C4-2B (cell line): ENCODE measurements at regions not wholly inside any gene's neighbourhood (a gene's known extent, or its start where the extent isn't known, plus 50 kb on each side); places are given as distances from the start of the nearest gene placed in this dataset.

Experiments
- H3K27ac ChIP-seq: fragments of 450-650 bp; 2 replicates; pipeline ENCODE4 v1.5.1; 2017
- ZFX ChIP-seq: fragments of 450-650 bp; IDR thresholded peaks from 2 replicates; pipeline ENCODE4 v1.6.1; 2017
- TF ChIP-seq, protein P1 (sequence below): fragments of 450-650 bp; conservative IDR thresholded peaks from 2 replicates; pipeline ENCODE4 v1.5.1; 2017; ENCODE audit warnings: mild to moderate bottlenecking

DNA sequence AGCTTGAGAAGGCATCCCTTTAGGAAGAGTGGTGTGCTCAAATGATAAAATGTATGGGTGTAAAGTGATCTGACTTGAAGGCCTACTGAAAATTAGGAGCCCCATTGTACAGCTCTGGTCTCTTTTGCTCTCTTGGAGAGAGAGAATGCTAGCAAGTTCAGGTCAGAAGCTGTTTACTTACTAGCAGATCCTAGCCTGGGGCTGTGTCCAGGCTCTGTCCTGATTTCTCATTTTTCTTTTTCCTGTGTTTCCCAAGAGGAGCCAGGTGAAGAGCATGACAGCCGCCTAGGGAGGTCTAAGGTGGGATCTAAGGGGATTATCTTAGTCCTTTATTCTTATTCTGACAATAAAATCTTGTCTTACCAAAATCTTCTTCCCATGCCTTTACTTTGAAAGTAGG, 272.8 kb downstream of the NNT start:
- H3K27ac ChIP-seq, result no peak overlapping the region
- TF ChIP-seq, protein P1, sequence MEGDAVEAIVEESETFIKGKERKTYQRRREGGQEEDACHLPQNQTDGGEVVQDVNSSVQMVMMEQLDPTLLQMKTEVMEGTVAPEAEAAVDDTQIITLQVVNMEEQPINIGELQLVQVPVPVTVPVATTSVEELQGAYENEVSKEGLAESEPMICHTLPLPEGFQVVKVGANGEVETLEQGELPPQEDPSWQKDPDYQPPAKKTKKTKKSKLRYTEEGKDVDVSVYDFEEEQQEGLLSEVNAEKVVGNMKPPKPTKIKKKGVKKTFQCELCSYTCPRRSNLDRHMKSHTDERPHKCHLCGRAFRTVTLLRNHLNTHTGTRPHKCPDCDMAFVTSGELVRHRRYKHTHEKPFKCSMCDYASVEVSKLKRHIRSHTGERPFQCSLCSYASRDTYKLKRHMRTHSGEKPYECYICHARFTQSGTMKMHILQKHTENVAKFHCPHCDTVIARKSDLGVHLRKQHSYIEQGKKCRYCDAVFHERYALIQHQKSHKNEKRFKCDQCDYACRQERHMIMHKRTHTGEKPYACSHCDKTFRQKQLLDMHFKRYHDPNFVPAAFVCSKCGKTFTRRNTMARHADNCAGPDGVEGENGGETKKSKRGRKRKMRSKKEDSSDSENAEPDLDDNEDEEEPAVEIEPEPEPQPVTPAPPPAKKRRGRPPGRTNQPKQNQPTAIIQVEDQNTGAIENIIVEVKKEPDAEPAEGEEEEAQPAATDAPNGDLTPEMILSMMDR, result no peak
- no peak for TF ChIP-seq ZFX

DNA sequence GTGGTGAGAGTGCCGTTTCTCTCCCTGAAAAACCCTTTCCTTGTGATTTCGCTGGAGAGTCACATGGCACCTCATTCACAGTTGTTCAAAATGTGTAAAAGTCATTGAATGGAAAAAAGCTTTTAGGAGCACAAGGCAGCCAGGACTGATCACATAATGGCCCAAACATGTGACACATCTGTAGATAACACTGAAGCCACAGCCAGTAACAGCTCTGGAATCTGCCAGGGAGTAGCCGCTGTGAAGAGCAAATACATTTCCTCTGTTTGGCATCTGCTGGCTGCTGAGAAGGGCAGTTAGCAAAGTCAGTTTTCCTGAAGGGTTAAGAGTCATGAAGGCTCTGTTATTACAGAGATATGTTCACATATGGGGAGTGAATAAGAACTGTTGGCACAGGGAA, 271.8 kb downstream of the NNT start:
- TF ChIP-seq, protein P1, result no peak
- TF ChIP-seq ZFX, result no peak
- no peak overlapping the region for H3K27ac ChIP-seq

DNA sequence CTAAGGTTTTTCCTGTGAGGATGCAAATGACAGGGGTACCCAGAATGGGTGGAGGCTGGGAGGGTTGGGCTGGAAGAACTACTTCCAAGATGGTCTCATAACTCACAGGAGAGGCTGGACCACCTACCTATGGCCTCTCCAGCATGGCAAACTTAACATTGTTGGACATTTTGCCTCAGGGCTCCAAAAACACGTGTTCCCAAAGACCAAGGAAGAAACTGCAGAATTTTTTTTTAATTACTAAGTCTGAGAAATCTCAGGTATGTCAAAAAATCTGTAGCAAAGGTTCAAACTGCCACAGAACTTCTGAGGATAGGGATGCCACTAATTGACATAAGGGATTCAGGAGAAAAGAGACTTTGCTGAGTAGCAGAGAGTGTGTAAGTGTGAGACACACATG, 270.8 kb downstream of the NNT start:
- TF ChIP-seq ZFX, result no peak
- TF ChIP-seq, protein P1, result no peak
- no peak overlapping the region for H3K27ac ChIP-seq

DNA sequence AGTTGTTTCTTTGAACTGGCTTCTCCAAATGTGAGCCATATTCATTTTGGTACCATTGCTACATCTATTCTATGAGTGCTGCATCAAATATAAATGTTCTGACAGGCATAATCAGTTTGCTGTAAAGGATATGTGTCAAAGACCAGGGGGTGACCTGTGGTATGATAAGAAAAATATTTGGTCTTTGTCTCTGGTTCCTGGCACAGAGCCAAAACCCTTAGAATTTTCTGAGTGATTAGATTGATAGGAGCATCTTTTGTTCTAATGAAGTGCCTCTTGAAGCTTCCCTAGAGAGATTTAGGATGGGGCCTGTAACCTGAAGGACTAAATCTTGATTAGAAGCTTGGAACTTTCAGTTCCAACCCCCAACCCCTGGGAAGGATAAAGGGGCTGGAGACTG, 256.3 kb downstream of the NNT start:
- H3K27ac ChIP-seq, result no peak overlapping the region
- no peak for TF ChIP-seq ZFX
- TF ChIP-seq, protein P1, result no peak

DNA sequence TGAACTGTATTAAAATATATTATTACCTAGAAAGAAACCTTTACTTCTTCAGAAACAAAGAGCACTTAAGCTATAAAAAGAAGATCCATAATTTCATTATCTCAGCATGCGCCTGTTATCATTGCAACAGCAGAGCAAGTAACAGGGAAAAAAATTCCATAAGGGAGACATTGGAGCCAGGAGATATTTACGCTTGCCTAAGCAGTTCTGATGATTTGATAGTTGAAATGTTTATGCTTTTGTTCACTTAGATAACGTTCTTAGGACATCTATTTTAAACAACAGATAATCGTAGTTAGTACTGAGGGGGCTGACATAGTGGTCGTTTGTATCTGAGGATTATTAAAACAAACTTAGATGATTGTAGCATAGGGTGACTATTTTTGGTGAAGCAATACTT, 252.5 kb downstream of the NNT start:
- TF ChIP-seq, protein P1, result no peak
- TF ChIP-seq ZFX, result no peak
- H3K27ac ChIP-seq, result no peak overlapping the region

DNA sequence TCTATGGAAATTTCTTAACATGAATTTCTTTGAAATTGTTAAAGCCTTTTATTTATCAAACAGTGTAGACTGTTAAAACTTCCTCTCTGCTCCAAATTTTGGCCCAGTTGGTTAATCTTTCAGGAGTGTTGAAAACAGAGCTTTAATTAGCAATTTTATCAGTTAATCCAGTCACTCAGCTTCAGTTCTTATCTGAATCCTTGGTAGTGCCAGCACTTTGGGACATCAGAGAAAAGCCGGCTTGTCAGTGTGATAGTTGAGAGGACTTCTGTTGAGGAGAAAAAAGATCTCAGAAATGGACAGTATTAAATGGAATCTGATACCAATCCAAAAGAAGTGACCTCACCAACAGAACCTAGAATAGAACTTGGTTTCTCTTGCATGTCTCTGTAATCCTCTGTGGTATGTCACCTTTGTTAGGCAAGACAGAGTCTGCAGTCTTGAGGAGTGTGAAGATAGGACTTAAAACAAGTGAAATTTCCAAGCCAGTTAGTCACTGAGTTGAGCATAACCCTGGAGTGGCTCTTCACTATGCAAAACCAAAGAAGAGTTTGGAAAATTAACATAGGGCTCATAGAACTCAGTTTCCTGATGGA, 251.8 kb downstream of the NNT start:
- H3K27ac ChIP-seq, result no peak overlapping the region
- TF ChIP-seq, protein P1, result no peak
- TF ChIP-seq ZFX, result no peak

DNA sequence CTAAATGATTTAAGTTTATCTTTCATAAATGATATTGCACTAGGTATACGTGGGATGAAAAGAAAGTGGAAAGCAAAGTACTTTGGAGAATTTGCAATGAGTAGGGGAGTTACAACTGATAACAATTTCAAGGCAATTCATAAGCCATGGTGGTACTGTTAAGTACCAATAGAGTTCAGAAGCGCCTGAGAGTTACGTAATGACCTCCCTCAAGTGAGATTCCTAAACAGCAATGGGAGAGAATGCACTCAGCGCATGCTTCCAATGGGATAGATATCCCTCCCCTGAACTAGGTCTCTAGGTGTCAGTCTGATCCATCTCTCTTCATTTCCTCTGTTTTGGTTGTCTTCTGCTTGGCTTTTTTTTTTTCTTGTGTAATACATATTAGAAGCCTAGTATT, 249.3 kb downstream of the NNT start:
- TF ChIP-seq, protein P1, result no peak
- no peak for TF ChIP-seq ZFX

More for the DNA sequence above, 249.3 kb downstream of the NNT start:
- no peak overlapping the region for H3K27ac ChIP-seq
